Ovary (tissue), 7 donors: ENCODE measurements at regions not wholly inside any gene's neighbourhood (a gene's known extent, or its start where the extent isn't known, plus 50 kb on each side); places are given as distances from the start of the nearest gene placed in this dataset.

Experiments
- DNase-seq, 5 donors: peaks; one replicate each; pipeline ENCODE4 v3.0.0-alpha.2; 2019 to 2020
- H3K27ac ChIP-seq, 2 donors: fragments of 200-600 bp; one replicate each; pipeline versions ENCODE4 v1.5.1 to v1.8.0; 2019 to 2022
- H3K27me3 ChIP-seq: fragments of 200-600 bp; one replicate; pipeline ENCODE4 v1.8.0; 2022
- H3K36me3 ChIP-seq: fragments of 200-600 bp; sonication (generic); one replicate; pipeline ENCODE4 v1.5.1; 2019
- H3K4me1 ChIP-seq: one replicate; pipeline ENCODE4 v1.8.1; 2013; ENCODE audit warnings: mild to moderate bottlenecking, moderate library complexity; ENCODE audit not compliant: insufficient read depth
- H3K4me3 ChIP-seq: fragments of 200-600 bp; sonication (generic); one replicate; pipeline ENCODE4 v1.5.1; 2017
- H3K9me3 ChIP-seq, 2 donors: fragments of 200-600 bp in 1 of 2; sonication (generic) in 1 of 2; one replicate each; pipeline versions ENCODE4 v1.5.1 to v1.8.1; 2013 to 2019; ENCODE audit warnings: mild to moderate bottlenecking in 1 of 2, moderate library complexity in 1 of 2
- EP300 ChIP-seq: sonication (generic); formaldehyde crosslinking; IDR thresholded peaks from one replicate; pipeline ENCODE4 v1.6.1; 2017; ENCODE audit warnings: antibody characterized with exemption
- POLR2A ChIP-seq: fragments of 450-650 bp; IDR thresholded peaks from one replicate; pipeline ENCODE4 v1.6.1; 2017; ENCODE audit warnings: antibody characterized with exemption, mild to moderate bottlenecking, moderate library complexity
- WGBS, 3 donors: extraction: QIAGEN DNeasy Blood & Tissue Kit in 1 of 3; methylation state at CpG; one replicate each; pipeline versions ENCODE4 v1.1.5 to v1.1.7; 2013 to 2017; 5-methylcytosine and 5-hydroxymethylcytosine counted together
- intact Hi-C, 4 donors: fragments of 100-400 bp; cut with DNase I; formaldehyde crosslinking; loops; one replicate each; pipeline versions ENCODE4 v1.11.0 to v1.15.1; 2022 to 2023
- TF ChIP-seq, protein P1 (sequence below), 3 donors: fragments of 450-650 bp in 2 of 3; fragments of 200-600 bp in 1 of 3; IDR thresholded peaks; one replicate each; pipeline versions ENCODE4 v1.5.1 to v1.8.0; 2016 to 2022; ENCODE audit warnings: antibody characterized with exemption in 3 of 3, mild to moderate bottlenecking in 1 of 3
- donor health status: DM: no; HTN: no; CAD: no; lungs with moderate emphysema.
- donor health status: DM: no; HTN: no; CAD: no.
- donor health status: Bipolar disorder and iron deficiency.
- donor health status: DM: no; HTN: no; CAD: no.
- donor health status: DM: yes; HTN: yes; CAD: no.

DNA sequence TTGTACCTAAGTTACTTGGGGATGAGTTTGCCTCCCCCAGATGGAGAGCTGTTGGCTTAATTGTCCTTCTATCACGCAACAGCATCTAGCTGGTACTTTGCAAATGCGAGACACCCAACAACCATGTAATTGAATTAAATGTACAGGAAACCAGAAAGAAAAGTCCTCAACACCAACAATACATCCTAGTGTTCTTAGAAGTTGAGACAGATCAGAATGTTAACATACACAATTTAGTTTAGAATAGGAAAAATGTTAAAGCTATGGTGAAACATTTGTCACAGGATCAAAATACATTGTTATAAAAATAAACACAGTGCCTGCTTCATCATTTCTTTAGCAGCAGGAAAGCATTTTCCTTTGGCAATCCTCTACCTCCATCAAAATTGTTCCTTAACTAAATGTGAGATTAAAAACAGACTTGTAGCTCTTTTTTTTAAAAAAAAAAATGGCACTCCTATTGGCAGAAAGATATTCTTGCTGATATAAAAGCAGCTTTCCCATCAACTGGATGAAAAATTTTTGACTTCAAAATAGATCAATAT lies 163.1 kb upstream of the MID1 start:
- H3K36me3 ChIP-seq = no peaks in the 10 kb centered on the region
- WGBS, 3 donors = 65 to 85% (median 75%) methylated on average over 2 of the region's 2 CpGs
- no peak for DNase-seq
- no peaks in the 10 kb centered on the region for H3K9me3 ChIP-seq
- no peaks in the 10 kb centered on the region for H3K4me1 ChIP-seq
- H3K4me3 ChIP-seq = no peak overlapping the region
- intact Hi-C loops = no loop called here
- no peak for TF ChIP-seq POLR2A
- TF ChIP-seq EP300 = no peak
- TF ChIP-seq, protein P1, sequence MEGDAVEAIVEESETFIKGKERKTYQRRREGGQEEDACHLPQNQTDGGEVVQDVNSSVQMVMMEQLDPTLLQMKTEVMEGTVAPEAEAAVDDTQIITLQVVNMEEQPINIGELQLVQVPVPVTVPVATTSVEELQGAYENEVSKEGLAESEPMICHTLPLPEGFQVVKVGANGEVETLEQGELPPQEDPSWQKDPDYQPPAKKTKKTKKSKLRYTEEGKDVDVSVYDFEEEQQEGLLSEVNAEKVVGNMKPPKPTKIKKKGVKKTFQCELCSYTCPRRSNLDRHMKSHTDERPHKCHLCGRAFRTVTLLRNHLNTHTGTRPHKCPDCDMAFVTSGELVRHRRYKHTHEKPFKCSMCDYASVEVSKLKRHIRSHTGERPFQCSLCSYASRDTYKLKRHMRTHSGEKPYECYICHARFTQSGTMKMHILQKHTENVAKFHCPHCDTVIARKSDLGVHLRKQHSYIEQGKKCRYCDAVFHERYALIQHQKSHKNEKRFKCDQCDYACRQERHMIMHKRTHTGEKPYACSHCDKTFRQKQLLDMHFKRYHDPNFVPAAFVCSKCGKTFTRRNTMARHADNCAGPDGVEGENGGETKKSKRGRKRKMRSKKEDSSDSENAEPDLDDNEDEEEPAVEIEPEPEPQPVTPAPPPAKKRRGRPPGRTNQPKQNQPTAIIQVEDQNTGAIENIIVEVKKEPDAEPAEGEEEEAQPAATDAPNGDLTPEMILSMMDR (IDR thresholded peaks at IDR 0.05) = no peak
- no peaks in the 10 kb centered on the region for H3K27me3 ChIP-seq
- no peak overlapping the region for H3K27ac ChIP-seq

DNA sequence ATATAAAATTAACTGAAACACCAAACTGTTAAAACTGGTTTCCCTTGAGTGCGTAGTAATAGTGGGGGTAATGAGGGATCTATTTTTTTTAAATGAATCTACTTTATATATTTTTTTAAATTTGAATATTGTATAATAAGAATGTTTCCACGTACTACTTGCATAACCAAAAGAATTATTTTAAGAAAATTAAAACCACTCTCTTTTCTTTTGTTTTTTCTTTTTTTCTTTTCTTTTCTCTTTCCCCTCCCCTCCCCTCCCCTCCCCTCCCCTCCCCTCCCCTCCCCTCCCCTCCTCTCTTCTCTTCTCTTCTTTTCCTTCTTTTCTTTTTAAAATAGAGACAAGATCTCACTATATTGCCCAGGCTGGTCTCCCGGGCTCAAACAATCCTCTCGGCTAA lies 166.9 kb upstream of the MID1 start:
- no peak for DNase-seq

DNA sequence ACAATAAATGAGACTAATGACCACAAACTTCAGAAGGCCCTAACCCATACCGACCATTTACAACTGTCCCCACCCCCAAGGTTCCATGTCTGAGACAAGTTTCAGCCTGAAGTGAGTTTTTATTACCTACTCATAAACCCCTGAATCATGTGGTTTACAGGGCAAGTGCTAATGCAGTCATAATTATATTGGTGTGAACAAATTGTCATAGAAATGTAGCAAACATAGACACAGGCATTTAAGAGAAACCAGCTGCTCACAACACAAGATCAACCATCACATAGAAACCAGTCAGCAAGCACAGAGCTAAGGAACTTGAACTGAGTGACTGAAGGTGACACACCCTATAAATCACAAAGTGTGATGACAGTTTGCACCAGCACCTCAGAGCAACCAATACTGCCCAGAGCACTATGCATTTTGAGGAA lies 173.8 kb upstream of the MID1 start:
- 42 to 56% (median 45%) methylated on average over 1 of the region's 1 CpG for WGBS, 3 donors
- Histone ChIP-seq H3K9me3 (no peaks in the 10 kb centered on the region), H3K27me3 (no peaks in the 10 kb centered on the region), H3K4me3 (no peak overlapping the region), H3K36me3 (no peaks in the 10 kb centered on the region), H3K27ac (no peak overlapping the region), H3K4me1 (no peaks in the 10 kb centered on the region)
- TF ChIP-seq POLR2A = no peak
- TF ChIP-seq EP300 = no peak
- TF ChIP-seq, protein P1 (IDR thresholded peaks at IDR 0.05) = no peak
- DNase-seq = no peak
- intact Hi-C loops = no loop called here

More for the DNA sequence above, 166.9 kb upstream of the MID1 start:
- 86 to 90% (median 88%) methylated on average over 4 of the region's 4 CpGs for WGBS, 3 donors
- Histone ChIP-seq H3K27ac (no peak overlapping the region), H3K4me1 (no peaks in the 10 kb centered on the region), H3K36me3 (no peaks in the 10 kb centered on the region), H3K27me3 (no peaks in the 10 kb centered on the region), H3K9me3 (no peaks in the 10 kb centered on the region), H3K4me3 (no peak overlapping the region)
- TF ChIP-seq POLR2A (no peak), EP300 (no peak)
- TF ChIP-seq, protein P1 (IDR thresholded peaks at IDR 0.05) = no peak
- intact Hi-C loops = no loop called here

DNA sequence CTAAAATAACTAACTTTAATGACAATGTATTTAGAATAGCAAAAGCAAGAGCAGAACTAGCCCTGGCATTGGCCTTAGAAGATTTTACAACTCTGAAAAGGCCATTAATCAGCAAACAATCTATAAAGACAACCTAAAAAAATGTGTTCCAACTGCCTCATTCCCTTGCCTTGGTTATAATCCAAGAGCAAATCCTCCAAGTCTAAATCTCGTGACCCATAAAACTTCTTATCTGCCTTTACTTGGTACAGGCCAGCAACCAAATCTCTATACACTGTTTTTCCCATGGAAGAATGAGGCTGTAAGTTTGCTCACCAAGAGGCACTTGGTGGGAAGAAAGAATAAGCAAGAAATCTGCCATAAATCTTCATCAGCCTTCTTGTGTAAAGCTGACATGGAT lies 175.3 kb upstream of the MID1 start:
- no peaks in the 10 kb centered on the region for H3K4me1 ChIP-seq
- intact Hi-C loops = no loop called here
- H3K36me3 ChIP-seq = no peaks in the 10 kb centered on the region
- H3K27ac ChIP-seq = no peak overlapping the region
- DNase-seq = no peak
- TF ChIP-seq, protein P1 (IDR thresholded peaks at IDR 0.05) = no peak
- TF ChIP-seq POLR2A = no peak
- TF ChIP-seq EP300 = no peak
- no peaks in the 10 kb centered on the region for H3K9me3 ChIP-seq
- no peaks in the 10 kb centered on the region for H3K27me3 ChIP-seq
- 35 to 51% (median 51%) methylated on average over 1 of the region's 1 CpG for WGBS, 3 donors
- H3K4me3 ChIP-seq = no peak overlapping the region
